NCI-H187 (cell line): ENCODE measurements at regions not wholly inside any gene's neighbourhood (a gene's known extent, or its start where the extent isn't known, plus 50 kb on each side); places are given as distances from the start of the nearest gene placed in this dataset.
"Not testable (repeated sequence)": the region's sequence is repeated elsewhere in the genome, so short reads cannot be mapped to it uniquely, and the experiment has no call there.

ENCODE experiments used
- DNase-seq, 2 experiments: peaks; one replicate each; lab custom pipeline; 2025; lab: John Stamatoyannopoulos, UW

DNA sequence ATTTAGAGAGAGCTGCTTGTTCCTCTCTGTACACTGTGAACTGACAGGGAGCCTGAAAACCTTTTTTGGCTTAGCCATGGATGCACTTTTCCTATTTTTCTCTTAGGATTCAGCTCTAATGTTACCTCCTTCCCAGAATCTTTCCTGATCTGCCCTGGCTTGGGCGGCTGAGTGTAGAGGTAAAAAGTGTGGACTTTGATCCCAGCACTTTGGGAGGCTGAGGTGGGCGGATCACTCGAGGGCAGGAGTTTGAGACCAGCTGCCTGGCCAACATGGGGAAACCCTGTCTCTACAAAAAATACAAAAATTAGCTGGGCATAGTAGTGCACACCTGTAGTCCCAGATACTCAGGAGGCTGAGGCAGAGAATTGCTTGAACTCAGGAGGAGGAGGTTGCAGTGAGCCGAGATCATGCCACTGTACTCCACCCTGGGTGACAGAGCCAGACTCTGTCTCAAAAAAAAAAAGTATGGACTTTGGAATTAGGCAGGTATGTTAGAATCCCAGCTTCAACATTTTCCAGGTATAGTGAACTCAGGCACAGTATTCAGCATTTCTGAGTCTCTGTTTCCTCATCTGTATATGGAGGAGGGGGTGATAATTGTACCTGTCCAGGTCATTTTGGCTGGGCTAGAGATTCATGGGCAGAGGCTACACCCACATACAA is 212.5 kb upstream of the EEF2KMT start:
- no peak for DNase-seq

DNA sequence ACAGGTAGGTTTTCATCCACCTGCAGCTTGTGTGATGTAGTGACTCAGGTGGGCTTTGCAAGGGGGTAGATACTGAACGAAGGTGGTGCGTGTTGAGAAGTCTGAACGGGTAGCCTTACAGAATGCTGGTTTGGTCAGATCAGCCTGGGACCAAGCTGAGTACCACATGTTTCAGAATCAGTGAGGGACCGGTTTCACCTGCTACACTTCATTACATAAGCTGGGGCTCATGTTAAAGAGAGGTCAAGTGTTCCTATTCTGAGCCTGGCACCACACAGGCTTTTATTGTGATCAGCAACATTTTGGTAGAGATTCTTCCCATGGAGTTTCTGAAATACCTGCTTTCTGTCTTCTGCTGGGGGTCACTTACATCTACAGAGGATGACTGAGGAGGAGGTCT is 207.4 kb upstream of the EEF2KMT start:
- no peak for DNase-seq

DNA sequence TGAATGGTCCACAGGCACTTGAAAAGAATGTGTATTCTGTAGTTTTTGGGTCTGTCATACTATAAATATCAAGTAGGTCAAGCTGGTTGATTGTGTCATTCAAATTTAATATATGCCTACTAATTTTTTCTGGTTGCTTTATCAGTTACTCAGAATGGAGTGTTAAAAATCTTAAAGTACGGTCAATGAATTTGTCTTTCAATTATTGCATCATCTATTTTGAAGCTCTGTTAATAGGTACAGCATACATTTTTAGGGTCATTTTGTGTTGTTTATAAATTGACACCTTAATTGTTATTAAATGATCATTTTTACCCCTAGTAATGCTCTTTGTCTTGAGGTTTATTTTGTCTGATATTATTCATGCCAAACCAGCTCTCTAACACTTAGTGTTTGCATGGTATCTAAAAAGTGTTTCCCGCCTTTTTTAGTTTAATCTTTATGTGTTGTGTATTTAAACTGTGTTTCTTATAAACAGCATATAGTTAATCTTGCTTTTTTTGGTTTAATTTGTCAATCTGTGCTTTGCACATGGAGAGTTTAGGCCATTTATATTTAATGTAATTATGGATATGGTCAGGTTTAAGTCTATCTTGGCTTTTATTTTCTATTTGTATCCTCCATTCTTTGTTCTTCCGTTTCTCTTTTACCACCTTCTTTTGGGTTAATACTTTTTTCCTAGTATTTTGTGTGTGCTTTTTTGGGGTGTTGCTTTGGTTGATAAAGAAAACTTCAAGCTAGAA is 204.9 kb upstream of the EEF2KMT start:
- no peak for DNase-seq

DNA sequence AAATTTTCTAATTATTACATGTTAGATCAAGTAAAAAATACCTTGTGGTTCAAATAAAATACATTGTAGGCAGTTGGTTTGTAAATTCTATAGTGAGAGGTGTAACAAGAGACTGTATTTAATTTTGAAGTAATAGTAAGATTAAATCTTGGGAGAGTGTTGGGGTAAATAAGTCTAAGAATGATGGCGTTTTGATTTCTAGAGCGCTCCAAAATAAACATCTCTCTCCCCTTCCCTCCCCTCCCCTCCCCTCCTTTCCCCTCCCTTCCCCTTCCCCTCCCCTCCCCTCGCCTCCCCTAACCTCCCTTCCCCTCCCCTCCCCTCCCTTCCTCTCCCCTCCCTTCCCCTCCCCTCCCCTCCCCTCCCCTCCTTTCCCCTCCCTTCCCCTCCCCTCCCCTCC is 200.6 kb upstream of the EEF2KMT start:
- DNase-seq = no peak

DNA sequence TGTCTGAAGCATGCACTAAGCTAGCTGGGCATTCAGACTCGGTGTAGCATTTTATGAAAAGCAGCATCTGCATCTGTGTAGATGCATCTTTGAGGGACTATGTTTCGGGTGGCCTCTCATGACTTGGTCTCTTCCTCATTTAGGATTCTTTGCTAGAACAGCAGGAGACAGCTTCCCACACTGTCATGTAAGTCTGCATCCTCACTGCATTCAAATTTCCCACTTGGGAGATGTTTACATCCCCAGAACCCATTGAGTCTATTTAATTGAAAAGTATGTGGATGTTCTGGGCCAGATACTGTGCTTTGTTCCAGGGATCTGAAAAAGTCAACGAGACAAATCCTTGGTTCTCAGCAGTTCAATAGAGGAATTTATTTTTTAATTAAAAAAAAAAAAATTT is 198.6 kb upstream of the EEF2KMT start:
- no peak for DNase-seq

DNA sequence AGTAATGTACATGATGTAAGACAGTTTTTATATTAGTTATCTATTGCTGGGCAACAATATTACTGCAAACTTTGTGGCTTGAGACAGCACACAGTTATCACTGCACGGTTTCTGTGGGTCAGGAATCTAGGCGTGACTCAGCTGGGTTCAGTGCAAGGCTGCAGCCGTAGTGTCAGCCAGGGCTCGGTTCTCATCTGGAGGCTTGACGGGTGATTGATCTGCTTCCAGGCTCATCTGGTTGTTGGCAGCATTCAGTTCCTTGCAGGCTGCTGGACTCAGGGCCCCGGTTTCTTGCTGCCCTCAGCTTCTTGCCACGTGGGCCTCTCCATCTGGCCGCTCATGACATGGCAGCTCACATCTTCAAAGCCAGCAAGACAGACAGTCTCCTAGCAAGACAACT is 197.7 kb upstream of the EEF2KMT start:
- not testable (repeated sequence) for DNase-seq

DNA sequence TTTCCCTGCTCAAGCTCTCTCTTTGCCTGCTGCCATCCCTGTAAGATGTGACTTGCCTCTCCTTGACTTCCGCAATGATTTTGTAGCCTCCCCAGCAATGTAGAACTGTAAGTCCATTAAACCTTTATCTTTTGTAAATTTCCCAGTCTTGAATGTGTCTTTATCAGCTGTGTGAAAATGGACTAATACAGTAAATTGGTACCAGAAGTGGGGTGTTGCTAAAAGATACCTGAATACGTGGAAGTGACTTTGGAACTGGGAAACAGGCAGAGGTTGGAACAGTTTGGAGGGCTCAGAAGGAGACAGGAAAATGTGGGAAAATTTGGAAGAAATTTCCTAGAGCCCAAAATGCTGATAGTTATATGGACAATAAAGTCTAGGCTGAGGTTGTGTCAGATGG is 184.6 kb upstream of the EEF2KMT start:
- DNase-seq = not testable (repeated sequence)

DNA sequence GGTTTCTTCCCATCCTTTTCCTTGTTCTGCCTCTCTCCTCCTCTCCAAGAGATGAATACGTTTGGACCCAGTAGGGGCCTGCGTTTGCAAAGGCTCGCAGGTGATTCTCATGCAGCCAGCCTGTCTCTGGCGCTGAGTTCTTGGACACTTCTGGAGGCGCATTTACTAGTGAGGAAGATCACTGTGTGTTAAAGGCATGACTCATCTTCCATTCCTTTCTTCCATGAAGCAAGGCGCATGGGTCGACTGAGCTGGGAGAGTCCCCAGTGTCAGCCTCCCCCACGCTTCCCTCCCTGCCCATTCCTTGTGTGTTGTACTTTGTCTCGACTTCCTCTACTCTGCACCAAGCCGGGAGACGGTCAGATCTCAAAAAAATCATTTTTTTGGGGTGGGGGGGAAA is 159.9 kb upstream of the EEF2KMT start:
- DNase-seq = no peak

DNA sequence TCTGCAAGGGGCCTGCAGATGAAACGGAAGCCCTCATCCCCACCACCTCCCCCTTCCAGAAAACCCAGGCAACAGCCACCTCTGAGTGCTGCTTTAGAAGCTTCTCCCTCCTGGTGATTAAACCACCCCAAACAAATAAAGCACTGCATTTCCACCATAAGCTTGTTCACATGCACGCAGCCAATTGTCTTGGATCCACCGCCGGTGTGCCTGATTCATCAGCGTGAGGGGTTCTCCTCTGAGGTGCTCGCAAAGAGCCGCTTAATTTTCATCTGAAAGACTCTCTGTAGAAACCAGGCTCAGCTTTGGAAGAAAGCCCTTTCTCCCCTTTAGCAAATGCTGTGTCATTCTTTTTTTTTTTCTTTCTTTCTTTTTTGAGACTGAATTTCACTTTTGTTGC is 155.2 kb upstream of the EEF2KMT start:
- no peak for DNase-seq

DNA sequence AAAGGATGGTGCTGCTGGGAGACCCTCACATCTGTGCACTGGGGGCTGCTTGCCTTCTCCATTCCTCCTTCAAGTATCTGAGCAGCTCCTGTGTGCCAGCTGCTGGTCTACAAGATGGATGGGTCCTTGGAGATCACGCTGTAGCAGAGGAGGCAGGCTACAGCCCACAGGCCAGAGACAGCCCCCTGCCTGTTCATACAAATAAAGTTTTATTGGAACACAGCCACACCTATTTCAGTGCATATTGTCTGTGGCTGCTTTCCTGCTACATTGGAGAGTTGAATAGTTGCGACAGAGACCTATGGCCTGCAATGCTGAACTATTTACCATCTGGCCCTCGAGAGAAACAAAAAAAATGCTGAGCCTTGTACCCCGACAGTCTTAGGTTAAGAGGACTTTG is 149.8 kb upstream of the EEF2KMT start:
- DNase-seq = not testable (repeated sequence)

DNA sequence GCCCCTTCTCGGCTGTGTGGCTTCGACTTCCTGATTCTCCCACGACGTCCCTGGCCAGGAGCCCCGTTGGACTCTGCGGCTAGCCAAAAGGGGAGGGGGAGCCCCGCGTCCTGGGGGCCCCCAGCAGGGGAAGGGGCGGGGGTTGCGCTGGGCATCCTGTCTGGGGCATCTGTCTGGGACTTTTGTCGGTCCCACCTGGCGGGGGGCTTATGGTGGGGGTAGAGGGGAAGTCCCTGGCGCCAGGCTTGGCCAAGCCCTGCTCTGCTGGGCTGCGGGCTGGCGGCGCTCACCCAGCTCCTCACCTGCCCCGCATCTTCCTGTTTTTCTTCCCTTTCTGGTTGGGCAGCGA is 142.7 kb upstream of the EEF2KMT start:
- not testable (repeated sequence) for DNase-seq

DNA sequence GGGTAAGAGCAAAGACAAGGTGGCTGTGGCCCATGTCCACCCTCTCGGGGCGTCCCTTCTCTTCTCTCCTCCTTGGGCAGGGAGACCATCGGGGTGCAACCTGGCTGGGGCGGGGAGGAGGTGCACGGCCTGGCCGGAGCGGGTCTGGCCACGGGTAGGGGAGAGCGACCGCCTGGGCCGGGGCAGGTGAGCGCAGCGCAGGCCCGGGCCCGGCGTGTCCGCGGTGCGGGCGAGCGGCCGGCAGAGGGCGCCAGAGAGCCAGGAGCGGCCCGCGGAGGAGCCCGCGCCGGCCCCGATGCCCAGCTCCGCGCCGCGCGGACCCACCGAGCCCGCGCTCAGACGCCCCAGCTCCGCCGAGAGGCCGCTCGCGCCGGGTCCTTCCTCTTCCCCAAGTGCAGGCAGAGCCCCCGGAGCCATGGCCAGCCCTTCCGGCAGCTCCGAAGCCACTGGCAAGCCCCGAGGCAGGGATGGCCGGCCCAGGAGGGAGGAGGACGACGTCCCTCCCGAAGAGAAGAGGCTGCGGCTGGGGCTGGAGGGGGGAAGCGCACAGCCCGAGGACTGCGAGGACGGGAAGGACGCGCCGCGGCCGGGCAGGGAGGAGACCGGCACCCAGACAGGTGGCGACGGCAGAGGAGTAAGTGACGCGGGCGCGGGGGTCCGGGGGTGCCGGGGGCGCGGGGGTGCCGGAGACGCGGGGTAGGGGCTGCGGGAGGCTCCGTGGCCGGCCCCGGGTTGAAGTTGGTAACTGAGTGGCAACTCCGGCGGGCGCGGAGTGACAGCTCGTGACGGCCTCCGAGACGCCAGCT is 142.1 kb upstream of the EEF2KMT start:
- not testable (repeated sequence) for DNase-seq

DNA sequence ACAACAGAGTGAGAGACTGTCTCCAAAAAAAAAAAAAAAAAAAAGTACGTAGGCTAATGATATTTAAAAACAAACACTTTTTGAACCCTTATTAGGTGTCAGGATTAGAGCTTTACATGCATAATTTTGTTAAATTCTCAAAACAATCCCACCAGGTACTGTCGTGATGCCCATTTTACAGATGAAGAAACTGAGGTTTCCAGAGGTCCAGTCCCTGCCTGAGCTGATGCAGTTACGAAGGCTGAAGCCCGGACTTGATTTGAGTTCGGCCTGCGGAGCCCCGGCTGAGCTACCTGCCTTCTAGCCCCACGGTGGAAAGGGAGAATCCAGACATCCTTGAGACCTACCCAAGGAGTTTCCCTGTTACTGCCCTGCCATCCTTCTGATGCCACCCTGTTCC is 137.5 kb upstream of the EEF2KMT start:
- no peak for DNase-seq

DNA sequence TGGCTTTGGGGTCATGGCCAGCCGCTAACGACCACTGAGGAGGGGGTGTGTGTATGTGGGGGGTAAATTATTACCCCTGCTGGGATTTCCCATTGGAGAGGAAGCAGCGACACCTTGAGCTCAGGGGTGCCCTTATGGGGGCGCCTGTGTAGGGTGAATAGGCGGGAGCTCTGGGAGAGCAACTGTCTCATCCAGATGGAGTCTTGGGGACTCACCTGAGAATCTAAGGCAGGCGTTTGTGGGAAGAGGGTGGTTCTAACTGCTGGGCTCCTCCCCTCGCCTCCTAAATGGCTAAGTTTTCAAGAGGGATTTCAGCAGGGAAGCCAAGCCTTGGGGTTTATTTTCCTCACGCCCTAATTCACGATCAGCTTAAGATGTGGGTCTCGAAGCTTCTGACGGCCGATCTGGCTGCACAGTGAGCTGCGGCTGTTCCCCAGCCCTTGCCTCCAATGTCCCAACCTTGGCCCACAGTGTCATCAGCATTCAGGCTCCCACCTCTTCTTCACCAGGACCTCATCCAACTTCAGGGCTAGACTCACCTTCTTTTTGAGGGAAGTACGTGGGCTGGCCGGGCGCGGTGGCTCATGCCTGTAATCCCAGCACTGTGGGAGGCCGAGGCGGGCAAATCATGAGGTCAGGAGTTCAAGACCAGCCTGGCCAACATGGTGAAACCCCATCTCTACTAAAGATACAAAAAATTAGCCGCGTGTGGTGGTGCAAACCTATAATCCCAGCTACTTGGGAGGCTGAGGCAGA is 136.9 kb upstream of the EEF2KMT start:
- no peak for DNase-seq

DNA sequence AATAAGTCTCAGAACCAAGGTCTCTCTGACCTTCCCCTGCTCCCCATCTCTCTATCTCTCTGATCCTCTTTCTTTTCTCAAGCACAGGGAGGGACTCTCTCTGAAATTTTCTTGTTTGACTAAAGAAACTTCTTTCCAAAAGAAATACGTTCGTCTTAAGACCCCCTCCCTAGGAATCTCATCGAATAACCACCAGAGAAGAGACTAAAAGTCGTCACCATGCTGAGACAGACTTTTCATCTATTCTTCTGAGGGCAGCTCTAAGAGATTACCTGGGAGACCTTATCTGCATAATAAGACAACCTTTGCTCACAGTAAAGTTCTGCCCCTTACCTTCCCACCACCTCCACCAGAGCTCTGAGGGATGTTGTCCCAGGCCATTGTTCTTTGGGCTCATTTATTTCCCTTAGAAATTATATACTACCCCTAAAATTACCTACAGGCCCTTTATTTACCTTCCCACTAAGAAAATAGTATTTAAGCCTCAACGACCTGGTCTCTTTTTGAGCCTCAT is 133.7 kb upstream of the EEF2KMT start:
- no peak for DNase-seq

DNA sequence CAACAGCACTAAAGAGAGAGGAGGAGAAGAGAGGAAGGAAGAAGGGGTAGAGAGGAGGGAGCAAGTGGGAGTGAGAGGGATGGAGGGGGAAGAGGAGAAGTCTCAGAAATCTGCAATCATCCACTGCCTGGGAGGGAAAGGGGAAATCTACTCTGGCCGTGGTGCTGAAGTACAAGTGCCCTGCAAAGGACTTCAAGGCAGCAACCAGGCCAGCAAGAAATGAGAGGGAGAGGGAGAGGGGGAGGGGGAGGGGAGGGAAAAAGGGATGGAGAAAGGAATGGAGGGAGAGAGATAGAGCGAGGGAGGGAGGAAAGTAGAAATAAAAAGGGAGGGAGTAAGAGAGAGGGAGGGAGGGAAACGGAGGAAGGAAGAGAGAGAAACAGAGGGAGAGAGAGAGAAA is 130.8 kb upstream of the EEF2KMT start:
- no peak for DNase-seq

DNA sequence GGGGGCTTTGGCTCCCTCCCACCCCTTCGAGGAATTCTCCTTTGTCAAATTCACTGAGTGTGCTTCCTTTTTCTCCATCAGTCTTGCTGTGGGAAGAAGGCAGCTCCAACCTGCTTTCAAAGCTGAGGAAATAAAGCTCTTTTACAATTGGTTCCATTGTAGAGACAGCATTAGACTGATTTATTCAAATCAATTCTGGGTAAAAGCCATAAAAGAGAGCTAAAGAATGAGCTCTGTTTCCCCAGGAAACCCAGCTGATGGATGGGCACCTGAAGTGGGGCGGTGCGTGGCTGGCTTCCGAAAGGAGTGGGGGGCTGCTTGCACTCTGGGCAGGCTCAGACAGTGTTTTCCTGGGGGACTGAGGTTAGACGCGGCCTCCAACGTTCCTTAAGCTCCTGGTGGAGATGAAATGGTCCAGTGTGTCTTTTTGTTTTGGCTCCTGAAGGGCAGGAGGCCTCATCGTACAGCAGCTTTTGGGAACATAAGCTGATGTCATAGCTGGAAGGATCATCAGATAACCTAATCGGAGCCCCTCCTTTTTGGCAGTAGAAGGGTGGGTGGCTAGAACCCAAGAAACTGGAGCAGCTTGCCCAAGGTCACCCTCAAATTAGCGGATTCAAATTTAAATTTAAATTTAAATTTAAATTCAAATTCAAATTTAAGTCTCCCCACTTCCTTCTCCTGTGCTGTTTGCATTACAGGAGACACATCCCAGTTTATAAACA is 128.5 kb upstream of the EEF2KMT start:
- DNase-seq = no peak

DNA sequence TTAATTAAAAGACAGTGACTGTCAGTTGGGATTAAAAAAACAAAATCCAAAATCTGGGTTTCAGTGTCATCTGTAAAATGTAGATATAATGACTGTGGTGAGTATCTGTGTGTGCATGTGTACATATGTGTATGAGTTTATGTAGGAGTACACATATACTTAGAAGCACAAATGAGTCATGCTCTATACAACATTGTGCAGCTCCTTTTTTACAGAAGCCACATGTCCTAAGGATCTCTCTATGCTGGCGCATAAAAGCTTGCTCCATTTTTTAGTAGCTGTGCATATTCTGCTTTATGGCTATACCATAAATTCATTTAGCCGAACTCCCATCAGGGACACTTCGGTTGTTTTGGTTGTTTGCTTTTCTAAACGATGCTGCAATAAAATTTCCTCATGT is 125.2 kb upstream of the EEF2KMT start:
- DNase-seq = no peak

DNA sequence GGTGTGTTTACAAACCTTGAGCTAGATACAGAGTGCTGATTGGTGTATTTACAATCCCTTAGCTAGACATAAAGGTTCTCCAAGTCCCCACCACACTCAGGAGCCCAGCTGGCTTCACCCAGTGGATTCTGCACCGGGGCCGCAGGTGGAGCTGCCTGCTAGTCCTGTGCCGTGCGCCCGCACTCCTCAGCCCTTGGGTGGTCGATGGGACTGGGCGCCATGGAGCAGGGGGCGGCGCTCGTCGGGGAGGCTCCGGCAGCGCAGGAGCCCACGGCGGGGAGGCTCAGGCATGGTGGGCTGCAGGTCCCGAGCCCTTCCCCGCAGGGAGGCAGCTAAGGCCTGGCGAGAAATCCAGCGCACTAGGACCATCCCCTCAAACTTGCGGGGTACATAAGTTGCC is 124.2 kb upstream of the EEF2KMT start:
- DNase-seq = not testable (repeated sequence)

DNA sequence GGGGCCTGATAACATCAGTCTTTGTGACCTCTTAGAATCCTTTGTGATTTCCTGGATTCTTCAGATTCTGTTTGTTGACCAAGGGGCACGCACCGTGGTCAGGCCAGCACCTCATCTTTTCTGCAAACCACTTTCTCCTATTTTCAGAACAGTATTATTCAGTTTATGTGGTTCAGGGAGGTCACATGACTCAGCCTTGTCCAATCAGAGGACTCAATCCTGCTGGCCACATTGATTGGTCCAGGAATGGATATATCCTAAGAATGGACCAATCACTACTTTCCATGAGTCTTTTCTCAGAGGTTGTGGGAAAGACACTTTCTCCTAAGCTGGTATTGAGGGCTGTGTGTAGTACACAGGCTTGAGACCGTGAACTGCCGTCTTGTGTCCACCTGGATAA is 123.1 kb upstream of the EEF2KMT start:
- no peak for DNase-seq

DNA sequence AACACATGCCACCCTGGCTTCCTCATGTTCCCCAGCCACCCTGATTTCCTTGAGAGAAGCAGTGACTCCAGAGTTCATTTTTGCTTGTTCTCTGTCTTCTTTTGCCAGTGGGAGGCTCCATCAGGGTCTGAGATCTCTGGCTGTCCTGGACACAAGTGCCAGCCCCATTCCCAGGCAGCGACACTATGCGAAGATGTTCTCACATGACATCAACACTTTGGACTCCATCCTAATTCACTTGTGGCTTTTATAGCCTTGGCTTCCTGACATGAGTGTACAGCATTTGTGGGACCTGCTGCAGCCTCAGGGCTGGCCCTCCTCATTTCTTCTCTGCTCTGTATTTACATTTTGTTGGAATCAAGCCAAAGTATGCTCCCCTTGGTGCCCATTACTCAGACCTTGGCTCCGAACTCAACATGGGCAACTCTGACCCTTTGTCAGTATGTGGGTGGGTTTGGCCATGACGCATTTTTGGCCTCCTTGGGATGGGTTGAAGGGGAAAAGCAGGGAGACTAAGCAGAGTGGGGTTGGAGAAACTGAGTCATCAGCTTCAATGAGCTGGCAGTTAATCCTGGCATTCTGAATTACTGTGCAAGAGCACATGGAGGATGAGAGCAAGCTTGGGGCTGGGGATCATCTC is 119.0 kb upstream of the EEF2KMT start:
- no peak for DNase-seq
